ENCODE measurements at regions not wholly inside any gene's neighbourhood (a gene's known extent, or its start where the extent isn't known, plus 50 kb on each side); places are given as distances from the start of the nearest gene placed in this dataset.

- TF ChIP-seq YY1 (IDR thresholded peaks at IDR 0.05; ENCODE audit: extremely low read depth, insufficient replicate concordance, low read depth, low read length) (no peak), EZH2 (IDR thresholded peaks at IDR 0.05) (no peak), CTCF (IDR thresholded peaks at IDR 0.05 in 2 of 3, conservative IDR thresholded peaks at IDR 0.05 in 1 of 3; ENCODE audit: borderline replicate concordance in 1 of 3, insufficient read depth in 1 of 3, low read depth in 2 of 3, low read length in 2 of 3) (no peak)
These were observed 135.2 kb upstream of the HES1 start (continued) for GRCh38 chr3:194000712-194001111.

DNA sequence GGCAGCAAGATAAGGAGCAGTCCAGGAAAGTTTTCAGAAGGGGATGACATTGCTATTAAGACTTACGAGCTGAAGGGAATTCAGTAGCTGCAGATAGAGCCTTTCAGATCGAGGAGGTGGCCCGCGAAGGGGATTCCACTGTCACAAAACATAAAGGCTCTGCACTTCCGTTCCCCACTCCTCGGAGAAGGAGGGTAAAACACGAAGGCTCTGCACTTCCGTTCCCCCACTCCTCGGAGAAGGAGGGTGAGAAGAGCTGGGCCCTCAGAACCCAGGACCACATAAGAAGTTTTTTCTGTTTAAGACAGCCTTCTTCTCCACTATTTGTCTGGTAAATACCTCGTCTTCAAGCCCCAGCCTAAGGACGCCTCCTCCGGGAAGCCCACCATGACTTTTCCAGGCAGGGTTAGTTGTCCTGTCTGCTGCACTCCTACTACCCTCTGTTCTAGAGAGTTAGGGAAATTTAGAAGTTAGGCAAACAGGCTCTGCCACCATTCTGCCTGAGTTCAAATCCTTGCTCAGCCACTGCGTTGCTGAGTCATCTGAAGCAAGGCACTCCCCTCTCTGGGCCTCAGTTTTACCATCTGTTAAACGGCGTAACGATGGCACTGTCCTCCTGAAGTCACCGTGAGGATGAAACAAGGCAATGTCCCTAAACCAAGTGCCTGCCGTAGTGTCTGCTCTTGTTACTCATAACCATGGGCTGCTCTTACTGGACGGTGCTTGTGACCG, 134.1 kb upstream of the HES1 start:
- Histone ChIP-seq H3K4me1 (ENCODE audit: control insufficient read depth in 1 of 2, insufficient read depth in 2 of 2, low read length in 2 of 2) (peaks cover 20 to 39% of the 10 kb centered on the region in 2 experiments), H3K36me3 (ENCODE audit: control insufficient read depth in 1 of 2, insufficient read depth in 2 of 2, low read length in 2 of 2) (no peaks in the 10 kb centered on the region), H3K27ac (ENCODE audit: low read depth, low read length) (no peak overlapping the region), H2AFZ (ENCODE audit: low read depth, low read length, poor library complexity, severe bottlenecking) (no peak overlapping the region), H4K20me1 (ENCODE audit: insufficient read depth) (no peaks in the 10 kb centered on the region), H3K4me3 (replicated peaks in 1 of 2; ENCODE audit: low read depth in 1 of 2, low read length in 2 of 2) (no peak overlapping the region), H3K27me3 (ENCODE audit: insufficient read depth, low read length) (no peaks in the 10 kb centered on the region; the same call in 1 of the 2 replicates), H3K4me2 (ENCODE audit: low read length) (peak overlapping the region; percentile 86; the same call in 1 of the 2 replicates), H3K79me2 (ENCODE audit: insufficient read depth, low read length) (no peaks in the 10 kb centered on the region), H3K9ac (ENCODE audit: low read length) (no peak overlapping the region), H3K9me2 (ENCODE audit: insufficient read depth) (no peaks in the 10 kb centered on the region), H3K9me3 (ENCODE audit: control insufficient read depth in 1 of 2, insufficient read depth in 1 of 2, low read depth in 1 of 2, low read length in 2 of 2) (no peaks in the 10 kb centered on the region)
- no TSS peak for BruUV-seq (replicated peaks)
- POLR2A ChIA-PET, result no interaction called here
- intact Hi-C loops (cut with micrococcal nuclease), result loop anchor here (2.0 to 5.0 kb wide), 4 partner anchors 130 to 315 kb away; partner anchors contain the start of gene HES1
- DNase-seq (ENCODE audit: low read depth, low spot score) (no peak), ATAC-seq (no peak)
- TF ChIP-seq RAD21 (IDR thresholded peaks at IDR 0.05; ENCODE audit: low read depth), result no peak
- CTCF ChIA-PET, result no interaction called here
- RAD21 ChIA-PET (ENCODE audit: low non-redundant PET in 1 of 2, low total read pairs in 2 of 2, uncharacterized antibody in 2 of 2, unreplicated experiment in 2 of 2), result interaction anchor here in 1 of 2 experiments (1.6 kb wide), 1 partner anchor 135 kb away, joined by 5 read pairs; the partner anchor contains the start of gene HES1
